Neutrophil (primary cell): ENCODE measurements at regions not wholly inside any gene's neighbourhood (a gene's known extent, or its start where the extent isn't known, plus 50 kb on each side); places are given as distances from the start of the nearest gene placed in this dataset.

ENCODE experiments used
- H3K27ac ChIP-seq: fragments of 200-600 bp; sonication (generic); 2 replicates; pipeline ENCODE4 v1.5.1; 2016; ENCODE audit warnings: mild to moderate bottlenecking, moderate library complexity
- H3K27me3 ChIP-seq: fragments of 200-600 bp; sonication (generic); 2 replicates; pipeline ENCODE4 v1.6.0; 2016; ENCODE audit warnings: mild to moderate bottlenecking
- H3K36me3 ChIP-seq: fragments of 200-600 bp; sonication (generic); 2 replicates; pipeline ENCODE4 v1.5.1; 2017
- H3K4me1 ChIP-seq, 2 experiments: fragments of 200-600 bp in 1 of 2; sonication (generic) in 1 of 2; 1 replicate in 1 of 2; 2 replicates in 1 of 2; pipeline versions ENCODE4 v1.5.1 to v1.6.1; 2013 to 2016; ENCODE audit warnings: low read depth in 1 of 2, low read length in 1 of 2, mild to moderate bottlenecking in 1 of 2, moderate library complexity in 1 of 2; ENCODE audit not compliant: control insufficient read depth in 1 of 2, insufficient read depth in 1 of 2
- H3K4me3 ChIP-seq, 2 experiments: fragments of 200-600 bp in 1 of 2; sonication (generic) in 1 of 2; 1 replicate in 1 of 2; 2 replicates in 1 of 2; pipeline ENCODE4 v1.5.1; 2013 to 2016; ENCODE audit warnings: low read depth in 1 of 2, low read length in 1 of 2, mild to moderate bottlenecking in 1 of 2, moderate library complexity in 1 of 2
- H3K9me3 ChIP-seq: fragments of 200-600 bp; sonication (generic); 2 replicates; pipeline ENCODE4 v1.5.1; 2016
- TF ChIP-seq, protein P1 (sequence below): fragments of 200-600 bp; sonication (generic); IDR thresholded peaks from 2 replicates; pipeline ENCODE4 v1.5.1; 2016; ENCODE audit warnings: antibody characterized with exemption

GRCh38 chr5:58076483-58077257 lies 383.2 kb downstream of the PLK2 start:
- Histone ChIP-seq H3K9me3 (no peaks in the 10 kb centered on the region), H3K27me3 (no peaks in the 10 kb centered on the region), H3K4me1 (no peaks in the 10 kb centered on the region), H3K27ac (no peak overlapping the region), H3K4me3 (no peak overlapping the region), H3K36me3 (no peaks in the 10 kb centered on the region)
- TF ChIP-seq, protein P1, sequence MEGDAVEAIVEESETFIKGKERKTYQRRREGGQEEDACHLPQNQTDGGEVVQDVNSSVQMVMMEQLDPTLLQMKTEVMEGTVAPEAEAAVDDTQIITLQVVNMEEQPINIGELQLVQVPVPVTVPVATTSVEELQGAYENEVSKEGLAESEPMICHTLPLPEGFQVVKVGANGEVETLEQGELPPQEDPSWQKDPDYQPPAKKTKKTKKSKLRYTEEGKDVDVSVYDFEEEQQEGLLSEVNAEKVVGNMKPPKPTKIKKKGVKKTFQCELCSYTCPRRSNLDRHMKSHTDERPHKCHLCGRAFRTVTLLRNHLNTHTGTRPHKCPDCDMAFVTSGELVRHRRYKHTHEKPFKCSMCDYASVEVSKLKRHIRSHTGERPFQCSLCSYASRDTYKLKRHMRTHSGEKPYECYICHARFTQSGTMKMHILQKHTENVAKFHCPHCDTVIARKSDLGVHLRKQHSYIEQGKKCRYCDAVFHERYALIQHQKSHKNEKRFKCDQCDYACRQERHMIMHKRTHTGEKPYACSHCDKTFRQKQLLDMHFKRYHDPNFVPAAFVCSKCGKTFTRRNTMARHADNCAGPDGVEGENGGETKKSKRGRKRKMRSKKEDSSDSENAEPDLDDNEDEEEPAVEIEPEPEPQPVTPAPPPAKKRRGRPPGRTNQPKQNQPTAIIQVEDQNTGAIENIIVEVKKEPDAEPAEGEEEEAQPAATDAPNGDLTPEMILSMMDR = no peak

DNA sequence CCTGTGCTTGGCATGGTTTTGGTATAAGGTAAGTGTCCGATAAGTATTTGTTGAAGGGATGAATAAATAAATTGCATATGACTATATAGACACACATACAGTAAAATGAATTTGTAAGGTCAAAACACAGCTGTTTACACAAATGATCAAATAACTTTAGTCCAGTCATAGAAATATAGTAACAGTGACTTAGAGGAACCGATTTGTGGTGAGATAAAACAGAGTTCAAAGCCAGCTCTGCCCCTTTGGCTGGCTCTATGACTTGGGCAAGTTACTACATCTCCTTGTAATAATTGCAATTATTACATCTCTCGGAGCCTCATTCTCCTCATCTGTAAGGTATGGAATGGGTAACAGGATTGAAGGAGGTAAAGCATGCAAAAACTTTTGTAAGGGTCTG lies 384.0 kb downstream of the PLK2 start:
- TF ChIP-seq, protein P1 = no peak
- no peaks in the 10 kb centered on the region for H3K9me3 ChIP-seq

DNA sequence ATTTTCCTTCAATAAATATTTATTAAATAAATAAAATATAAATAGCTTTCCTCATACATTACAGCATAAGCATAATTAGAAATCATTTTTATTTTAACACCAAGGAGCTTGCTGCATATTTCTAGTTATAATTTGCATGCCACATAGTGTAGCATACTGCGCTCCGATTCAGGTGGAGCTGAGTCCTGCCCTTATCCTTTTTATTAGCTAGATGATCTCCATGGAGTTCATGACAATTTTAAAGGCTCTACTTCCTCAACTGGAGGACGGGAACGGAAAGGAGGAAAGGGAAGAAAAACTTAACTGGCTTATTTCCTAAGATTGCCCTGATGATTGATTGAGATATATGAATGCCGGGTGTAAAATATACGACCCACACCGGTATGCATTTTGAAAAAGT lies 385.2 kb downstream of the PLK2 start:
- Histone ChIP-seq H3K4me3 (no peak overlapping the region), H3K27ac (no peak overlapping the region), H3K4me1 (no peaks in the 10 kb centered on the region), H3K9me3 (no peaks in the 10 kb centered on the region), H3K27me3 (no peaks in the 10 kb centered on the region), H3K36me3 (no peaks in the 10 kb centered on the region)
- TF ChIP-seq, protein P1 = no peak

More for the DNA sequence above, 384.0 kb downstream of the PLK2 start:
- Histone ChIP-seq H3K36me3 (no peaks in the 10 kb centered on the region), H3K4me1 (no peaks in the 10 kb centered on the region), H3K27me3 (no peaks in the 10 kb centered on the region), H3K4me3 (no peak overlapping the region), H3K27ac (no peak overlapping the region)

- no peaks in the 10 kb centered on the region for H3K4me1 ChIP-seq
These were observed 385.7 kb downstream of the PLK2 start for GRCh38 chr5:58074222-58074621.

GRCh38 chr5:58073243-58073642 lies 386.6 kb downstream of the PLK2 start:
- Histone ChIP-seq H3K4me1 (no peaks in the 10 kb centered on the region), H3K27me3 (no peaks in the 10 kb centered on the region), H3K4me3 (no peak overlapping the region), H3K9me3 (no peaks in the 10 kb centered on the region), H3K27ac (no peak overlapping the region), H3K36me3 (no peaks in the 10 kb centered on the region)
- TF ChIP-seq, protein P1 = no peak

More at GRCh38 chr5:58074222-58074621, 385.7 kb downstream of the PLK2 start:
- Histone ChIP-seq H3K27ac (no peak overlapping the region), H3K27me3 (no peaks in the 10 kb centered on the region), H3K4me3 (no peak overlapping the region), H3K36me3 (no peaks in the 10 kb centered on the region), H3K9me3 (no peaks in the 10 kb centered on the region)
- TF ChIP-seq, protein P1 = no peak
